OCI-LY7 (cell line): ENCODE measurements at regions not wholly inside any gene's neighbourhood (a gene's known extent, or its start where the extent isn't known, plus 50 kb on each side); places are given as distances from the start of the nearest gene placed in this dataset.

Experiments used
- BruUV-seq: library from RNA; stranded (reverse); fragments of 400-500 nt; replicated peaks from 2 replicates; lab custom pipeline; 2021; lab: Mats Ljungman, UMichigan
- CTCF ChIA-PET: fragments of 300-600 bp; sonication (Branson Sonifier 250); formaldehyde crosslinking; loops from one replicate; lab custom pipeline; 2022; ENCODE audit warnings: antibody characterized with exemption; ENCODE audit not compliant: unreplicated experiment; lab: Charles Lee
- POLR2A ChIA-PET: fragments of 300-600 bp; sonication (Branson Sonifier 250); formaldehyde crosslinking; loops from one replicate; lab custom pipeline; 2022; ENCODE audit warnings: antibody characterized with exemption; lab: Charles Lee
- DNase-seq: peaks from one replicate; pipeline ENCODE4 v3.0.0-alpha.2; 2015; ENCODE audit warnings: low spot score
- H2AFZ ChIP-seq: fragments of 200-600 bp; sonication (generic), shearing (Covaris generic); 2 replicates; pipeline ENCODE4 v1.6.1; 2014; ENCODE audit warnings: mild to moderate bottlenecking, antibody characterized with exemption, low read length, moderate library complexity
- H3K27ac ChIP-seq: fragments of 200-600 bp; sonication (generic); 2 replicates; pipeline ENCODE4 v1.5.1; 2014; ENCODE audit warnings: mixed run types, low read depth, mild to moderate bottlenecking, moderate library complexity, low read length, inconsistent platforms; ENCODE audit not compliant: poor library complexity, severe bottlenecking
- H3K36me3 ChIP-seq: fragments of 200-600 bp; sonication (generic); 2 replicates; pipeline ENCODE4 v1.6.1; 2014; ENCODE audit warnings: mild to moderate bottlenecking, antibody characterized with exemption, low read length, moderate library complexity, mixed read lengths; ENCODE audit not compliant: insufficient read depth
- H3K4me1 ChIP-seq: fragments of 200-600 bp; sonication (generic); 2 replicates; pipeline ENCODE4 v1.5.1; 2014; ENCODE audit warnings: mild to moderate bottlenecking, low read length; ENCODE audit not compliant: insufficient read depth, poor library complexity, severe bottlenecking
- H3K4me2 ChIP-seq: fragments of 200-600 bp; sonication (generic); 2 replicates; pipeline ENCODE4 v1.6.1; 2014; ENCODE audit warnings: mild to moderate bottlenecking, low read length
- H3K4me3 ChIP-seq: fragments of 200-600 bp; sonication (generic); 2 replicates; pipeline ENCODE4 v1.5.1; 2014; ENCODE audit warnings: mild to moderate bottlenecking, low read depth, low read length; ENCODE audit not compliant: poor library complexity, severe bottlenecking
- H3K79me2 ChIP-seq: fragments of 200-600 bp; sonication (generic); 2 replicates; pipeline ENCODE4 v1.6.1; 2016; ENCODE audit warnings: low read depth, mild to moderate bottlenecking, low read length, moderate library complexity, mixed read lengths; ENCODE audit not compliant: insufficient read depth
- H3K9me2 ChIP-seq: fragments of 200-600 bp; sonication (generic); 2 replicates; pipeline ENCODE4 v1.6.1; 2016; ENCODE audit warnings: mild to moderate bottlenecking, low read length, mixed read lengths; ENCODE audit not compliant: insufficient read depth
- H3K9me3 ChIP-seq: fragments of 200-600 bp; sonication (generic); 2 replicates; pipeline ENCODE4 v1.6.1; 2014; ENCODE audit warnings: mild to moderate bottlenecking, mixed run types, low read length, mixed read lengths
- H4K20me1 ChIP-seq: fragments of 200-600 bp; sonication (generic); 2 replicates; pipeline ENCODE4 v1.6.1; 2014; ENCODE audit warnings: mild to moderate bottlenecking, antibody characterized with exemption, low read length, moderate library complexity, mixed read lengths; ENCODE audit not compliant: insufficient read depth
- EZH2phosphoT487 ChIP-seq: fragments of 200-600 bp; sonication (generic); IDR thresholded peaks from 2 replicates; pipeline ENCODE4 v1.6.1; 2018; ENCODE audit warnings: low read depth, borderline replicate concordance, mild to moderate bottlenecking, mixed run types, antibody characterized with exemption, low read length, moderate library complexity, mixed read lengths
- intact Hi-C: fragments of 100-400 bp; cut with micrococcal nuclease; formaldehyde crosslinking; loops from one replicate; pipeline ENCODE4 v1.10.0; 2022; ENCODE audit not compliant: unreplicated experiment
- TF ChIP-seq, protein P1 (sequence below): fragments of 200-600 bp; sonication (generic); conservative IDR thresholded peaks from 2 replicates; pipeline ENCODE4 v1.5.1; 2014; ENCODE audit warnings: mild to moderate bottlenecking, antibody characterized with exemption, low read length, moderate library complexity, mixed read lengths

- Histone ChIP-seq H3K79me2 (no peaks in the 10 kb centered on the region), H3K36me3 (no peaks in the 10 kb centered on the region), H3K4me3 (no peak overlapping the region), H3K4me2 (no peak overlapping the region), H3K4me1 (no peaks in the 10 kb centered on the region), H3K9me2 (no peaks in the 10 kb centered on the region), H4K20me1 (no peaks in the 10 kb centered on the region), H3K27ac (no peak overlapping the region), H2AFZ (no peak overlapping the region), H3K9me3 (no peaks in the 10 kb centered on the region)
- ChIA-PET POLR2A (interaction anchor here (0.9 kb wide), 1 partner anchor 22 kb away, joined by 3 read pairs; no protein-coding TSS in a partner anchor), CTCF (no interaction called here)
- BruUV-seq: no TSS peak
- TF ChIP-seq EZH2phosphoT487: no peak
- TF ChIP-seq, protein P1, sequence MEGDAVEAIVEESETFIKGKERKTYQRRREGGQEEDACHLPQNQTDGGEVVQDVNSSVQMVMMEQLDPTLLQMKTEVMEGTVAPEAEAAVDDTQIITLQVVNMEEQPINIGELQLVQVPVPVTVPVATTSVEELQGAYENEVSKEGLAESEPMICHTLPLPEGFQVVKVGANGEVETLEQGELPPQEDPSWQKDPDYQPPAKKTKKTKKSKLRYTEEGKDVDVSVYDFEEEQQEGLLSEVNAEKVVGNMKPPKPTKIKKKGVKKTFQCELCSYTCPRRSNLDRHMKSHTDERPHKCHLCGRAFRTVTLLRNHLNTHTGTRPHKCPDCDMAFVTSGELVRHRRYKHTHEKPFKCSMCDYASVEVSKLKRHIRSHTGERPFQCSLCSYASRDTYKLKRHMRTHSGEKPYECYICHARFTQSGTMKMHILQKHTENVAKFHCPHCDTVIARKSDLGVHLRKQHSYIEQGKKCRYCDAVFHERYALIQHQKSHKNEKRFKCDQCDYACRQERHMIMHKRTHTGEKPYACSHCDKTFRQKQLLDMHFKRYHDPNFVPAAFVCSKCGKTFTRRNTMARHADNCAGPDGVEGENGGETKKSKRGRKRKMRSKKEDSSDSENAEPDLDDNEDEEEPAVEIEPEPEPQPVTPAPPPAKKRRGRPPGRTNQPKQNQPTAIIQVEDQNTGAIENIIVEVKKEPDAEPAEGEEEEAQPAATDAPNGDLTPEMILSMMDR: no peak
- no peak for DNase-seq
- intact Hi-C loops: no loop called here
Observed at GRCh38 chr3:94314218-94314883, 251.5 kb downstream of the NSUN3 start.

DNA sequence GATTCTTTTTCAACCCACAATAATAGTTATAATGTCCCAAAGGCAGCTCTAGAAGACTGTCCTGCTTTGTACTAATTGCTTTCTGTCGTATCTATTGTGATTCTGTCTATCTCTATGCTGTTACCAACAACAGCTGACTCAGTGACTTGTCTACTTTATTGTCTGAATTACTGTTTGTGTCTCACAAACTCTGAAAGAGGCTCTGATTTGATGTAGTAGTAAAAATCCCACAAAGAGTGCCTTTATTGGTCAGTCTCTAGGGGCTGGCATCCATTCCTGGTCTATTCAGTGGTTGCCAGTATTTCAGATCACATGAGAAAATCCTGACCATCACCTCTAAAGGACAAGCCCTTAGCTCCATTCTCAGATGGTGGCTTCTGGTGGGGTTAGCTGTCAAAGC is 254.2 kb downstream of the NSUN3 start:
- Histone ChIP-seq H3K79me2 (no peaks in the 10 kb centered on the region), H4K20me1 (no peaks in the 10 kb centered on the region), H3K9me2 (no peaks in the 10 kb centered on the region), H2AFZ (no peak overlapping the region), H3K4me3 (no peak overlapping the region), H3K4me2 (no peak overlapping the region), H3K4me1 (no peaks in the 10 kb centered on the region), H3K27ac (no peak overlapping the region), H3K36me3 (no peaks in the 10 kb centered on the region), H3K9me3 (no peaks in the 10 kb centered on the region)
- POLR2A ChIA-PET: interaction anchor here (1.5 kb wide), 1 partner anchor 15 kb away, joined by 4 read pairs; no protein-coding TSS in a partner anchor
- DNase-seq: no peak
- TF ChIP-seq, protein P1: no peak
- TF ChIP-seq EZH2phosphoT487: no peak
- BruUV-seq: no TSS peak
- intact Hi-C loops: no loop called here
- CTCF ChIA-PET: no interaction called here

- no peaks in the 10 kb centered on the region for H3K79me2 ChIP-seq
- no peaks in the 10 kb centered on the region for H3K4me1 ChIP-seq
- ChIA-PET CTCF (no interaction called here), POLR2A (no interaction called here)
- no peak overlapping the region for H3K4me3 ChIP-seq
- H3K4me2 ChIP-seq: no peak overlapping the region
- TF ChIP-seq, protein P1: no peak
- no peak for TF ChIP-seq EZH2phosphoT487
- no TSS peak for BruUV-seq
- no peak overlapping the region for H2AFZ ChIP-seq
- intact Hi-C loops: no loop called here
- H3K27ac ChIP-seq: no peak overlapping the region
- H3K9me2 ChIP-seq: no peaks in the 10 kb centered on the region
- no peaks in the 10 kb centered on the region for H3K36me3 ChIP-seq
- H4K20me1 ChIP-seq: no peaks in the 10 kb centered on the region
- no peaks in the 10 kb centered on the region for H3K9me3 ChIP-seq
- DNase-seq: no peak
Observed at GRCh38 chr3:94323596-94323995, 260.7 kb downstream of the NSUN3 start.
